NB4 (cell line): ENCODE measurements at regions not wholly inside any gene's neighbourhood (a gene's known extent, or its start where the extent isn't known, plus 50 kb on each side); places are given as distances from the start of the nearest gene placed in this dataset.

Source experiments
- CTCF ChIP-seq: IDR thresholded peaks from one replicate; pipeline ENCODE4 v1.5.1; 2012; ENCODE audit warnings: low read depth, low read length
- POLR2A ChIP-seq: IDR thresholded peaks from 2 replicates; pipeline ENCODE4 v1.6.1; 2011; ENCODE audit warnings: mild to moderate bottlenecking; ENCODE audit not compliant: insufficient read length; ENCODE audit errors: extremely low read depth

- no peak for TF ChIP-seq CTCF
- no peak for TF ChIP-seq POLR2A
Observed at GRCh38 chrX:871626-872025, 241.0 kb downstream of the SHOX start.
